NOMO-1 treated with dmso at 0.1 percent for 144 hours (cell line): ENCODE measurements at regions not wholly inside any gene's neighbourhood (a gene's known extent, or its start where the extent isn't known, plus 50 kb on each side); places are given as distances from the start of the nearest gene placed in this dataset.
"Not testable (repeated sequence)": the region's sequence is repeated elsewhere in the genome, so short reads cannot be mapped to it uniquely, and the experiment has no call there.

Experiments used
- DNase-seq: peaks from one replicate; lab custom pipeline; 2025; ENCODE audit not compliant: unreplicated experiment; lab: John Stamatoyannopoulos, UW

DNA sequence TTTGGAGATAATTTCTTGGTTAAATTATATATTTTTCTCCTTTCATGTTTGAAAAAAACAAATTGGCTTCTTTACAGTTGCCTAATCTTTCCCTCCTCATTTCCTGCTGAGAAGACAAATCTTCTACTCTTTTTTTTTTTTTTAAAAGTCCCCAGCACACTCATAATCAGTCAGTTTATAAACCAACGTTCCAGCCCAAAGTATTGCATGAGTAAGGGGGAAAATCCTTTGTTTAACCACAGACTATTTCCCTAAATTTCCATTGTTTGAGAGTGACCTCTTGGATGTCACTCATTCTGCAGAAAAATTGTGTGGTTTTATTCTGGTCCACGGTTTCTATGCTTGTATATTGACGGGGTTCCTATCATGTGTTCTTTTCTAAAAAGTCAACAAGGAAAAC lies 55.1 kb upstream of the TLR4 start:
- DNase-seq = no peak

DNA sequence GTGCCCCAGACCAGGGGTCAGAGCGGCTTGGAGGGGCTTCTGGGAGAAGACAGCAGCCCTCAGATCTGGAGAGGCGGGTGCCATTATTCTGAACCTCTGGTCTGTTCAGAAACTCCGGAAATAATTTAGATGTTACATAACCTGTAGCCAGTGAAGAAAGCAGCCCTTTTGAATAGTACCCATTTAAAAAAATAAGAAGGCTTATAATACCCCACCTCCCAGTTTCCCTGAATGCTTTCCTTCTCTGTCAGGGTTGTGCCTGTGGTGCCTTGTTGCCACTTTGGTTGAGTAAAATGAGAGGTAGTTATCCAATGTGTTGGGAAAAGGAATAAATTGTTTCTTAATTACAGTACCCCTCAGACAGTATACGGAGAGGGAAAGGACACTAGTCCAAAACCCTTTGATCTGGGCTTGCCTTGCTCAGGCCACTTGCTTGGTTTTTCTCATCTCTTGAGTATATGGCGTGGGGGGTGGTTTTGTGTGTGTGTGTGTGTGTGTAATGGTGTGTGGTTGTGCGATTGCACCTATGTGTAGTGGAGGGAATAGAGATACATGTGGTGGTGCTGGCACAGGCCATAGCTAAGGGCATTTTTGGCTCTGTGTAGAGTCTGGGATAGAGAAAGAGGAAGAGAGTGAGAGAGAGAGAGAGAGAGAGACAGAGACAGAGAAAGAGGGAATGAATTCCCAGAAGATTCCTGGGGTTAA lies 59.1 kb upstream of the TLR4 start:
- peak; percentile 68 for DNase-seq

DNA sequence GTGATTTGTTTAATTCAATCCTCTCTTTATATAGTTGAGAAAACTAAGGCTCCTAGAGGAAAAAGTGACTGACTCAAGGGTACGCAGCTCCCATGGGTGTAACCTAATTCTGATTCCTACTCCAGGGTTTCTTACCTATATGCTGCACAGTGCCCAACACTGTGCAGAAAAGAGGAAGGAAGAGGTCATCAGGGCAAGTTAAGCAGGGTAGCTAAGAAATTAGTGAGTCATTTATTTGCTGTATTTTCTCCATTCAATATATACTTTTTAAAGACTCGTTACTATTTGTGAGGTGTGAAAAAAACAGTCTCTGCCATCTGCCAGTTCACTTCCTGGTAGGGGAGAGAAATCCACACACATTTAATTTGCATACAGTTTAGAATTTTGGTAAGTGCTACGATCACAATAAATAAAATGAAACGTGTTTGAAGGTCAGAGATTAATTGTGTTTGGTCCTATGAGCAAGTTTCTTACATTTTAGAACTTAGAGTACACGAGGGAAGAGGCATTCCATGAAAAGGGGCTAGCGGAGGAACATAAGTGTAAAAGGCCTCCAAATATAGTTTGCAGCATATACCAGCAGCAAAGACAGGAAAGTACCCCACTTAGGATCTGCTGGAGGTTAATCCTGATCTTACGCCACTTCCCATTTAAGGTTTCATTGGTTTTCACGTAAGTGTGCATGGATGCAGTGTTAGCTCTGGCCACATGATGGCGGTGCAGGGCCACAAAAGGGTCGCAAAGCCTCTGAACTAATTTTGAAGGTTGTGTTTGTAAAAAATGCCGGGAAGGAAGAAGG lies 59.9 kb upstream of the TLR4 start:
- DNase-seq = peak; percentile 68

DNA sequence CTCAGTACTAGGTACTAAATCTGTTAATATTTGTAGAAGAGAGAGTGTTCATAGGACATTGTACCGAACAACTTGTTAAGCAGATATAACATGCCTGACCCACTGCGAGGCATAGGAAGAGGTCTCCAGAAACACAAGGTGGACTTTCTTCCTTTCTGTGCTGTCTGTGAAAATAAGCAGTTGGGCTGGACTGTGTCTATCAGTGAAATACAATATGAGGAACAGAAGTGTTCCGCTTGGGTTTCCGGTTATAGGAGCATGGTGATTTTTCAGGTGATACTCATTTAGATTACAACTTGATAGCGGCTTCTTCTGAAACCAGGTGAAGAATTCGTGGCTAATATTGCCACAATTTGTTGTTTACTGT lies 60.9 kb upstream of the TLR4 start:
- no peak for DNase-seq

DNA sequence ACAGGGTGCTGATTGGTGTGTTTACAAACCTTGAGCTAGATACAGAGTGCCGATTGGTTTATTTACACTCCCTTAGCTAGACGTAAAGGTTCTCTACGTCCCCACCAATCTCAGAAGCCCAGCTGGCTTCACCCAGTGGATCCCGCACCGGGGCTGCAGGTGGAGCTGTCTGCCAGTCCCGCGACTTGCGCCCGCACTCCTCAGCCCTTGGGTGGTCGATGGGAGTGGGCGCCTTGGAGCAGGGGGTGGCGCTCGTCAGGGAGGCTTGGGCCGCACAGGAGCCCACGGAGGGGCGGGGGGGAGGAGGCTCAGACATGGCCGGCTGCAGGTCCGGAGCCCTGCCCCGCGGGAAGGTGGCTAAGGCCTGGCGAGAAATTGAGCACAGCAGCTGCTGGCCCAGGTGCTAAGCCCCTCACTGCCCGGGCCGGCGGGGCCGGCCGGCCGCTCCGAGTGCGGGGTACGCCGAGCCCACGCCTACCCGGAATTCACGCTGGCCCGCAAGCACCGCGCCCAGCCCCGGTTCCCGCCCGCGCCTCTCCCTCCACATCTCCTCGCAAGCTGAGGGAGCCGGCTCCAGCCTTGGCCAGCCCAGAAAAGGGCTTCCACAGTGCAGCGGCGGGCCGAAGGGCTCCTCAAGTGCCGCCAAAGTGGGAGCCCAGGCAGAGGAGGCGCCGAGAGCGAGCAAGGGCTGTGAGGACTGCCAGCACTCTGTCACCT lies 61.5 kb upstream of the TLR4 start:
- DNase-seq = not testable (repeated sequence)

DNA sequence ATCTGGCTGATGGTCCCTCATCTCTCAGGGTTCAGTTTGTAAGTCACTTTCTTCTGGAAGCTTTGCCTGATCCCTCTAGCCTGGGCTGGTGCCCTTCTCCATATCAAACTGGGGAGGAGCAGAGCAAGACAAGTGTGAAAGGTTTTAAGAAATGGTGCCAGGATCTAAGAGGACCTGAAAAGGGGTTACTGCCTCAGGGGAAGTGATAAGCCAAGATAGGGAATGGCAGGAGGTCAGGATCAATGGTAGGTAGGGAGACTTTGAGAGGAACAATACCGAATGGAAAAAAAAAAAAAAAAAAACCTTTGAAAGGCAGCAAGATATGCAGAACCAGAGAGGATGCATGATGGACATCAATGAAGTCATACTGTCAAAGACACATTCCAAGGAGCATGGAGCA lies 67.5 kb upstream of the TLR4 start:
- no peak for DNase-seq

DNA sequence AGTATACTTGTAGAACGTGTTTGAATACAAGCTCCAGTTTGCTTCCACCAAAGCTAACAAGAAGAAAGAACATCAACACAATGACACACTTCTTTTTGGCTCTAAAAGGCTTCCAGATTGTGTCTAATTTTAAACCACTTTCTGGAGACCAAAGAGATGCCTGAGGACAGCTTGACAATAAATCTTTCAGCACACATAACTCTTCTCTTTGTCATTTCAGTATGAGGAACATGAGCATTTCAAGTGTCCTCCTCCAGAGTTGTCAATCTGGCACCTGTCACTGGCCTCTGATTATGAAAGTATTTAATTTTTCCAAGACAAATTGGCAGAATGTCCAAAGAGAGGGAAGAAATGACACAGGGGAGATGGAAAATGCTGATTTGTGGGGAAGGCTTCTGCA lies 79.0 kb upstream of the TLR4 start:
- no peak for DNase-seq

DNA sequence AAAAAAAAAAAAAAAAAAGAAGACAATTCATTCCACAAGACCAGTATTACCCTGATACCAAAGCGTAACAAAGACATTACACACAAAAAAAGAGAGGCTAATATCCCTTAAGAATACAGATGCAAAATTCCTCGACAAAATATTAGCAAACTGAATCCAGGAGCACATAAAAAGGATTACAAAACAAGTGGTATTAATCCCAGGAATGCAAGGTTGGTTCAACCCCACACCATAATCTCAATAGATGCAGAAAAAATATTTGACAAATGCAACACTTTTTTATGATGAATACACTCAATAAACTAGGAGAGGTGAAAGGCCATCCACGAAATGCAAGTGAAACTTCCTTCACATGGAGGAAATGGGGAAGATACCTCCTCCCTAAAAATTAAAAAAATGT lies 80.1 kb upstream of the TLR4 start:
- no peak for DNase-seq

DNA sequence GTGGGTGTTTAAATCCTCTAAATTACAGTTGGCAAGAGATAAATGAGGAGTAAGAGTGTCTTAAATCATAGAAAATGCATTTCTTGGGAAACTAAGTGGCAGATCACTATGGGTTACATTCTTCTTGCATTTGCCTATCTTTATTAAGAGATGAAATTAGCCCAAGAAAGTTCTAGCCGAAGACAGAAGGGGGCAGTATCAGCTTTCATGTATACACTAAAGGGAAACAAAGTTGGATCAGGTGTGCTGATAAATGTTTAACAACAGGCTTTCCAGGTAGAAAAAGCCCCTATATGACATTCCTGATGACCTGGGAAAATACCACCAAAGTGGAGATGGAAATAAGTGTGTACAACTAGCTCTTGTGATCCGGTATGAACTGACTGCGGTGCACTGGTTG lies 81.9 kb upstream of the TLR4 start:
- DNase-seq = no peak

DNA sequence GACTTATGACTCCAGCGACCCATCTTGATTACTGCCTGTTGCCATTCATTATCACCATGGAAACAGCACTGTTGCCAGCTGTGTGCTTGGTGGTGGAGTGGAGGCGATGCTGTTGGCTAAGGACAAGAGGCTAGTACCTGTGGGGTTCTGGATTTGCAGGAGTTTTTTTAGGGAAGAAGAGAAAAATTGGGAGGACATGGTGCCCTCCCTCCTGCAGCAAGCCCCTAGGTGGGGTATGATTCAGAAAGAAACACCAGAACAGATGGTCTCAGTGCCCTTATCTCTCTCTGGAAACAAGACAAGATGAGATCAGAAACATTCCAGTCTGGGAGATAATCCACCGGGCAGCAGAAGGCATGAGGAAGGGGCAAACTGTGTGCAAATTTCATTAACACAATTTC lies 87.8 kb upstream of the TLR4 start:
- DNase-seq = no peak

DNA sequence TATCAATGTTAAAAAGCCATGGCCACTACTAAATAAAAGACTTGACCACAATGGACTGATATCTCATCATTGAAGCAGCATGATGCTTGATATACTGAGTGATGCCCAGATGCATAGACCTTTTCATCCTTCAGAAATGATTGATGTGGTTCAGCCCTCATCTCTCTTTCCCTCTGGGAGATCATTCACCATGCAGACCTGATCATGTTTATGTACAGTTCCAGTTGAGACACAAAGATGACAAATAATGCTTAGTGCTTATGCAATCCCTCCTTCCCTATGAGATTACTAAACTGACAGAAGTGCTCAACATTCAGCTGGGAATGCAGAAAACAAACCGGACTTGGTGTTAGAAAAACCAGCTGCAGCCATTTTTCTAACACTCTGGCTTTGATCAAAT lies 91.9 kb upstream of the TLR4 start:
- no peak for DNase-seq

DNA sequence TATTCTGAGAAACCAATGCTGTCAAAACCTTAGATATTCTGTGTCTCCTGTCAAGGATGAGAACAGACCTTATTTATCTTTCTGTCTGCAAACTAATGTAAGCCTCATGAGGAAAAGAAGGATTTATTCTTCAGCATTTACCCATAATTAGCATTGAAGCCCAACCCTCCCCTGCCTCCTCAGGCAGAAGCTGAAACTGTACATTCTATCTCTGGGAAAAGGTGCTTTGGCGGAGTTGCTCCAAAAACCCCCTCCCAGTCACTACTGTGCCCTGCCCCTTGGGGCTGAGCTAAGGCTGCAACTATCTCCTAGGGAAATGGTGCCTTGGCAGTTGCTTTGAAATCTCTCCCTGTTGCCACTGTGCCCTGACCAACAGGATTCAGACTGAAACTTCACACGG lies 106.2 kb upstream of the TLR4 start:
- no peak for DNase-seq

DNA sequence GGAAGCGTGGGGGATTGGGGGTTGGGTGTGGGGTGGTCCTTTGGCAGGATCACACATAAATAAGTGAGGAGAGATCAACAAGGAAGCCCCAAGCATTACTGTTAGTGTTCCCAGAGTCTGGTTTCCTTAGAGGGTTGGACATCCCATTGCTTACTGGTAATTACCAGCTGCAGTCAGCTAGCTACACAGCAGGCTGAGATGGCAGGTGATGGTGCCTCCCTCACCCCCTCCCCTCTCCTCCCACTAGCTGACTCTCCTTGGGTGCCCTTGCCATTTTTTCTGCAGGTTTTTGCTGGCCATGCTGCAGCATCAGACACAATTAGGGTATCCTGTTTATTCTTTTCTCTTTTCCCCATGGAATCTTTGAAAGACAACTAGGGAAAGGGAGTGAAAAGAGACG lies 107.5 kb upstream of the TLR4 start:
- DNase-seq = no peak

DNA sequence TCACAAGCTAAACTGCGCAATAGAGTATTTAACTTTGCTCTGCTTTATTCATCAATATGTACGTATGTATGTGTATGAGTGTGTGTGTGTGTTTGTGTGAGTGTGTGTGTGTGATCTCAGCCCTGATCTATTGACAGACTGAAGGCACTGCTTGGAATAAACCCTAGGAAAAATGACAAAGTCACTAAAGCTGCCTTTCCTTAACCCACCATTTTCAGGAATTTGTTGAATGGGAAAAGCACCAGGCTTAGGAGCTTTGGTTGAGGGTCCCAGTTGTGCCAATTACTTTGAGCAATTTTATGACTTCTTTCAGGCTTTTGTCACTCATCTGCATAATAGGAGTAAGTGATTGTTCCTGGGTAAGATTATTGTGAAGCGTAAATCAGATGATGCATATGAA lies 108.6 kb upstream of the TLR4 start:
- DNase-seq = no peak

DNA sequence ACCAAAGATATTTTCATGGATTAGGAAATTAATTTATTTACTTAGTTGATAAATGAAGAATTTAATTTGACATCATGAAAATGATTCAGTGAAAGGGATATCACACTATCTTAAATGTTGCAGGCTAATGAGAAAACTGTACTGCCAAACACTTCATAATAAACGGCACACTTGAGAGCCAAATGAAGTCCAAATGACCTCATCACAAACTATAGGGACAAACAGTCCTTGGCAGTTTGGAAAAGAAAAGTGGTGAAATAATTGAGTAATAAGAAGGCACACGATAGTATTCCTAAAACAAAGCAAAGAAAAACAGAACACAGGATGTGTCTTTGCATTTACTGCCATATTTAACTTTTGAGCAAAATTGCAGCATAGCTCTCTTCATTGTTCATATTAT lies 116.9 kb upstream of the TLR4 start:
- DNase-seq = no peak

DNA sequence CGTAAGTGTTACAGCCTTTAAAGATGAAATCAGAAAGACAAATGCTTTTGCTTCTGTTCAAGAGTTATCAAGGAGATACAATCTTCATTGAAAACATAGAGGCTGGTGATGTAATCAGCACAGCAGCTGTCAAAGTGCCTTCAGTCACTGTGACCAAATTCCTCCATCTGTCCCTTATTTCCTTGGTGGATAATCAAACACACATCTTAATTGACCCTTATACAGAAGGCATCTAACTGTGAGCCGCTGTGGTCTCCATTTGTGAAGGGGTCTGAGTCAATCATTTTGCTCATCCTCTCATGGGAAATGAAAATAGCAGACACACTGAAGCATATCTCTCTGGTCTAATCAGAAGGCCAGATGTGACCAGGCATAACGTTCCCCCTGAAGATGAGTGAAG lies 130.1 kb upstream of the TLR4 start:
- DNase-seq = no peak

DNA sequence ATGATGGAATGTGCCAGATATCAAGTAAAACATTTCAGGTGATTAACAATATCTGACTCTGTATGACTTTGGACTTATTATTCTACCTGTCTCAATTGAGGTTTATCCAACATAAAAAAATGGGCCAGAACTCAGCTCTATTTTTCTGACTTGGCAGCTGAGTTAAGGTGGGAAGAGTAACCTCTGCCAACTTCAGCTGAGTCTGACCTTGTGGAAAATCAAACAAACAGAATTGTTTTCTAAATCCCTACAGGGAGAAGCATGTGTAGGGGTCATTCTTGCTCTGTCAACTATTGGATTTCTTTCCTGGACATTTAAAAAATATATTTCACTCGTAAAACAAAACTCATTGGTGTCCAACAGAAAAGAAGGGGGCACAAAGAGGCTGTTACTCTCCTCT lies 139.4 kb upstream of the TLR4 start:
- no peak for DNase-seq

DNA sequence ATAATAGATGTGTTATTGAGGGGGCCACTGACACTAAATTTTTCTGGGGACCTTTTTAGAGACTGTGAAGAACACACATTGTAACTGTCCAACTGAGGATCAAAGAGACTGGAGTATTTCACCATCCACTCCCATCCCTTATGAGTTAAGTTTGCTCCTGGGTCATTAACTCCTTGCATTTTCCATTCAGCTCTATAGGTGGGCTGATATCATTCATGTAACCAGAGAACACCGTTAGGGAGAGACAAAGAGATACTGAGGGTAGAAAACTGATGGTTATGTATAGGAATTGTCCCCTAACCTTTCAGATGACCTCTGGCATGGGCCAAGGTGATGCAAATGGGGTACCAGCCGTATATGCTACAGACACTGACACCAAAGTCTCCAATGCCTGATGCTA lies 142.4 kb upstream of the TLR4 start:
- no peak for DNase-seq

DNA sequence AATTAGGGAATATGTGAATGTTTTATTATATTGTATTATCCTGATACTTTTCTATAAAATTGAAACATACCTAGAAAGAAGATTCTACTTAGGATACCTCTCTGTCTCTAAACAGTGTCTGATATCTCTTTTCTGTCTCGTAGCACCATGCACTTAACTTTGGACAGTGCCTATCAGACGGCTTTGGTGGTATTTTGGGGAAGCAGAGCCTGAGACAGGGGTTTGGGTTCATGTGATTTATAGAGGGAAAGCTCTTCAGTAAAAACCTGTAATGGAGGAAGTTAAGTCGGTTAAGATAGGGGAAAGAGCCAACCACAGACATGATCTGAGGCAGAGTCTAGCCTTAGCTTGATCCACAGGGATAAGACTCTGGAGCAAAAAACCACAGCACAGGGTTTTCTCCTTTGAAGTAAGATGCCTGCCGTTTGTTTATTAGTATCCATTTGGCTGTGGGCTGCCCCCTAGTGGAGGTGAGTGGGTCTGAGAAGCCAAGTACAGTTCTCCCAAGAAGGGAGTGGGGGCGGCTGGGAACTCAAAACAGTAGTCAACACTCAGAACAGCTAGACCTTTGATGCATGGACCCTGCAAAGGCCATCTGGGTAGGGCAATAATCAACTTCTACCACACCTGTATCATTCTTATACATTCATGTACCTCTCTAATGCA lies 141.2 kb upstream of the ASTN2 start:
- peak; percentile 15 for DNase-seq

DNA sequence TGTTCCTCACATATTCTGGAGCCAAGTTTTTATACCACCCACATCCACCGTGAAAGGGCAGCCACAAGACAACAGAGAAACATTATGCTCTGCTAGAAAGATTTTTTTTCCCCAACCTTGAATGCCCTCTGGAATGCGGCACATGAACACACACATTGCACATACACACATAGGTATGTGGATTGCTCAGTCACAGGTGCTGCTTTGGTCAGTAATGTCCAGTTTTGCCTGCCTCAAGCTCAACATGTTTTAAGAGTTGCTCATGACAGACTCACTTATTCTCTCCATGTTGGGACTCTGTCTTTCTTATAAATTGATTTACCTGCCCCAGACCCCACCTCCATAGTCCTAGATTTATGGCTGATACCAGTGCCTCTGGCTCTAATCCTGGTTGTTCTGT lies 138.0 kb upstream of the ASTN2 start:
- DNase-seq = no peak

DNA sequence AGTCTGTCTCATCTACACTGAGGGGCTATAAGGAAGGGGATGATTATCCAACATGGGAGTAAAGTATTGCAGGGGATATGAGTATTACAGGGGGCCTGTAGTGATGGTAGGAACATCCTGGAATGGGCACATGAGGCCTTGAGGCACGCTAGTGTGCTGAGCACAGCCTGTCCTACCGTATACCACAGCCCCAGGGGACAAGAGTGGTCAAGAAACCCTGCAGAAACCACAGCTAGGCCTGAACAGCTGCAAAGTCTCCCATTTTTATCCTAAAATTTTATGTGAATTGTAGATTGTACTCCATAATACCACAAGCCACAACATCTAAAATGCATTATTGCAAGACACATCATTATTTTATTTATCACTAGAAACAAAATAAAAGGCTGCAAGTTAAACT lies 136.3 kb upstream of the ASTN2 start:
- no peak for DNase-seq

DNA sequence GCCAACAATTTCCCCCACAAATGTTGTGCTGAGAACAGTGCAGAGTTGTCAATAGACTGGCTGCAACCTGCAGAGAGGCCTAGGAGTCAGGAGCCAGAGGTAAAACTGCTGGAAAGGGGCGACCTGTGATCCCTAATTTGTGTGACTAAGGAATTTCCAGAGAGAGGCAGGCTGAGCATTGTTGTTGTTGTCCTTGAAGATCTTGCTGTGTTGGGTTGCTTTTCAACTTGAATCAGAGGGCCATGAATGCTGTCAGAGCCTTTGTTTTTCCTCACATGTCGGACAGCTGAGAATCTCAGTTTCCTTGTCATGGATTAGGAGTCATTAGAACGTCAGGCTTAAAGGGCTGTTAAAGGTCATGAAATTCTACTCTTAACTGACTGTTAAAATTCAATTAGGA lies 134.6 kb upstream of the ASTN2 start:
- DNase-seq = no peak
